Gastroesophageal sphincter (tissue), 4 donors: ENCODE measurements at regions not wholly inside any gene's neighbourhood (a gene's known extent, or its start where the extent isn't known, plus 50 kb on each side); places are given as distances from the start of the nearest gene placed in this dataset.

ENCODE experiments used
- ATAC-seq: fragments of 150-250 bp; one replicate; pipeline ENCODE4 v1.9.1; 2016; ENCODE audit warnings: mild to moderate bottlenecking, moderate library complexity
- H3K27ac ChIP-seq, 4 donors: fragments of 200-600 bp; sonication (generic) in 3 of 4; 1 replicate in 3 of 4; 2 replicates in 1 of 4; pipeline ENCODE4 v1.5.1; 2016 to 2019
- H3K27me3 ChIP-seq: fragments of 200-600 bp; sonication (generic); one replicate; pipeline ENCODE4 v1.5.1; 2019
- H3K36me3 ChIP-seq, 2 donors: fragments of 200-600 bp; sonication (generic); one replicate each; pipeline ENCODE4 v1.5.1; 2019; ENCODE audit warnings: control low read depth in 1 of 2
- H3K4me1 ChIP-seq, 3 donors: fragments of 200-600 bp; sonication (generic); 1 replicate in 2 of 3; 2 replicates in 1 of 3; pipeline ENCODE4 v1.5.1; 2016 to 2019; ENCODE audit warnings: control low read depth in 2 of 3
- H3K4me3 ChIP-seq, 2 donors: fragments of 200-600 bp; sonication (generic); one replicate each; pipeline ENCODE4 v1.5.1; 2019; ENCODE audit warnings: mild to moderate bottlenecking in 1 of 2, moderate library complexity in 1 of 2
- H3K9me3 ChIP-seq, 3 donors: fragments of 200-600 bp; sonication (generic); one replicate each; pipeline ENCODE4 v1.5.1; 2017 to 2019; ENCODE audit warnings: control low read depth in 2 of 3
- CTCF ChIP-seq, 4 experiments: fragments of 200-600 bp in 2 of 4; fragments of 450-650 bp in 2 of 4; sonication (generic) in 1 of 4; IDR thresholded peaks; one replicate each; pipeline ENCODE4 v1.5.1; 2017 to 2019; ENCODE audit warnings: antibody characterized with exemption in 4 of 4, mild to moderate bottlenecking in 2 of 4, moderate library complexity in 2 of 4
- EP300 ChIP-seq: sonication (generic); formaldehyde crosslinking; IDR thresholded peaks from one replicate; pipeline ENCODE4 v1.6.1; 2017; ENCODE audit warnings: antibody characterized with exemption, mild to moderate bottlenecking
- POLR2A ChIP-seq, 2 donors: fragments of 450-650 bp; IDR thresholded peaks; one replicate each; pipeline ENCODE4 v1.6.1; 2017; ENCODE audit warnings: antibody characterized with exemption in 2 of 2, mild to moderate bottlenecking in 2 of 2, moderate library complexity in 1 of 2
- POLR2AphosphoS5 ChIP-seq: sonication (generic); formaldehyde crosslinking; IDR thresholded peaks from one replicate; pipeline ENCODE4 v1.6.1; 2017; ENCODE audit warnings: antibody characterized with exemption
- WGBS, 2 donors: methylation state at CpG; one replicate each; pipeline ENCODE4 v1.1.5; 2018; ENCODE audit warnings: low coverage in 1 of 2; 5-methylcytosine and 5-hydroxymethylcytosine counted together

GRCh38 chr3:194760494-194761137 is 74.9 kb downstream of the FAM43A start:
- no peak for ATAC-seq
- WGBS, 2 donors: 53 to 61% methylated on average over 9 of the region's 9 CpGs

GRCh38 chr3:194761384-194761783 is 75.7 kb downstream of the FAM43A start:
- Histone ChIP-seq H3K36me3 (no peaks in the 10 kb centered on the region), H3K27me3 (no peaks in the 10 kb centered on the region), H3K9me3 (no peaks in the 10 kb centered on the region), H3K27ac (peak overlapping the region in 1 of 4 donors; percentile 27), H3K4me3 (no peak overlapping the region), H3K4me1 (peaks cover 0 to 31% (median 14%) of the 10 kb centered on the region in 3 donors)
- TF ChIP-seq POLR2AphosphoS5: no peak
- TF ChIP-seq EP300: no peak
- no peak for TF ChIP-seq CTCF (IDR thresholded peaks at IDR 0.05)
- no peak for TF ChIP-seq POLR2A (IDR thresholded peaks at IDR 0.05)
- ATAC-seq: peak; percentile 23
- WGBS, 2 donors: 17 to 40% methylated on average over 1 of the region's 3 CpGs

More at GRCh38 chr3:194760494-194761137, 74.9 kb downstream of the FAM43A start:
- Histone ChIP-seq H3K27ac (no peak overlapping the region), H3K36me3 (no peaks in the 10 kb centered on the region), H3K9me3 (no peaks in the 10 kb centered on the region), H3K4me1 (peaks cover 0 to 34% (median 14%) of the 10 kb centered on the region in 3 donors), H3K4me3 (no peak overlapping the region), H3K27me3 (no peaks in the 10 kb centered on the region)
- TF ChIP-seq POLR2A (IDR thresholded peaks at IDR 0.05) (no peak), POLR2AphosphoS5 (no peak), CTCF (IDR thresholded peaks at IDR 0.05) (no peak), EP300 (no peak)

GRCh38 chr3:194766845-194767244 is 81.2 kb downstream of the FAM43A start:
- Histone ChIP-seq H3K4me1 (peaks cover 0 to 19% (median 5%) of the 10 kb centered on the region in 3 donors), H3K4me3 (no peak overlapping the region), H3K27ac (no peak overlapping the region), H3K9me3 (no peaks in the 10 kb centered on the region), H3K36me3 (no peaks in the 10 kb centered on the region), H3K27me3 (no peaks in the 10 kb centered on the region)
- WGBS, 2 donors: 76 to 91% methylated on average over 5 to 7 of the region's 7 CpGs
- ATAC-seq: no peak
- no peak for TF ChIP-seq POLR2AphosphoS5
- TF ChIP-seq POLR2A (IDR thresholded peaks at IDR 0.05): no peak
- no peak for TF ChIP-seq CTCF (IDR thresholded peaks at IDR 0.05)
- TF ChIP-seq EP300: no peak

- no peak for ATAC-seq
These were observed 81.9 kb downstream of the FAM43A start for GRCh38 chr3:194767446-194768207.

More at GRCh38 chr3:194767446-194768207, 81.9 kb downstream of the FAM43A start:
- no peaks in the 10 kb centered on the region for H3K27me3 ChIP-seq
- H3K36me3 ChIP-seq: no peaks in the 10 kb centered on the region
- TF ChIP-seq EP300 (no peak), CTCF (IDR thresholded peaks at IDR 0.05) (no peak), POLR2AphosphoS5 (no peak), POLR2A (IDR thresholded peaks at IDR 0.05) (no peak)
- H3K27ac ChIP-seq: no peak overlapping the region
- H3K4me1 ChIP-seq: peaks cover 0 to 24% (median 5%) of the 10 kb centered on the region in 3 donors
- no peak overlapping the region for H3K4me3 ChIP-seq
- H3K9me3 ChIP-seq: no peaks in the 10 kb centered on the region
- 83 to 95% methylated on average over 3 of the region's 8 CpGs for WGBS, 2 donors
